GM12891 (cell line): ENCODE measurements at regions not wholly inside any gene's neighbourhood (a gene's known extent, or its start where the extent isn't known, plus 50 kb on each side); places are given as distances from the start of the nearest gene placed in this dataset.

Experiments
- POLR2A ChIP-seq: IDR thresholded peaks from 2 replicates; pipeline ENCODE4 v1.6.1; 2011; ENCODE audit warnings: low read depth, low read length, control low read depth
- POLR2AphosphoS5 ChIP-seq: IDR thresholded peaks from 2 replicates; pipeline ENCODE4 v1.6.1; 2011; ENCODE audit warnings: low read depth, low read length, control low read depth
- POU2F2 ChIP-seq: IDR thresholded peaks from 2 replicates; pipeline ENCODE4 v1.6.1; 2011; ENCODE audit warnings: low read depth, mild to moderate bottlenecking, control low read depth, low read length, moderate library complexity
- SPI1 ChIP-seq: IDR thresholded peaks from 2 replicates; pipeline ENCODE4 v1.6.1; 2011; ENCODE audit warnings: low read depth, low read length, control low read depth
- TAF1 ChIP-seq: IDR thresholded peaks from 2 replicates; pipeline ENCODE4 v1.6.1; 2011; ENCODE audit warnings: low read depth, low read length, control low read depth

GRCh38 chr6:43911354-43912115 lies 141.5 kb downstream of the VEGFA start:
- TF ChIP-seq POU2F2 (no peak), POLR2A (no peak), POLR2AphosphoS5 (no peak), SPI1 (no peak), TAF1 (no peak)
